ENCODE measurements at regions not wholly inside any gene's neighbourhood (a gene's known extent, or its start where the extent isn't known, plus 50 kb on each side); places are given as distances from the start of the nearest gene placed in this dataset.

DNA sequence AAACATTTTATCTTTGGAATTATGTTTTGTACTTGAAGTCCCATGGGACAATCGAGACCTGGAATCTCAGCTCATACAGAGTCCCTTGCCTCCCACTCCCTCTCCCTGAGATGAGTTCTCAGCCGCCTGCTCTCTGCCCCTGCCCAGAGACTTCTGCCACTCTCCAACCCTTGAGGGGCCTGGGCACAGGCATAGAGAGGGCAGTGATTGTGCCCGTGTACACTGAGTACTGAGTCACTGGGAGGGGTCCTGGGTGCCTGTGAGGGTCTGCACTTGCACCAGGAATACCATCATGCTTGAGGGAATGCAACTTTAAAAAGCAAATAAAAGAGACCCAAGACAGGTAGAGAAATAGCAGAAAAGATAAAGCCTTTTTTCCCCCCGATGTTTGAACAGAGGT lies 453.8 kb upstream of the HS3ST5 start:
- DNase-seq (ENCODE audit: low spot score) = no peak

DNA sequence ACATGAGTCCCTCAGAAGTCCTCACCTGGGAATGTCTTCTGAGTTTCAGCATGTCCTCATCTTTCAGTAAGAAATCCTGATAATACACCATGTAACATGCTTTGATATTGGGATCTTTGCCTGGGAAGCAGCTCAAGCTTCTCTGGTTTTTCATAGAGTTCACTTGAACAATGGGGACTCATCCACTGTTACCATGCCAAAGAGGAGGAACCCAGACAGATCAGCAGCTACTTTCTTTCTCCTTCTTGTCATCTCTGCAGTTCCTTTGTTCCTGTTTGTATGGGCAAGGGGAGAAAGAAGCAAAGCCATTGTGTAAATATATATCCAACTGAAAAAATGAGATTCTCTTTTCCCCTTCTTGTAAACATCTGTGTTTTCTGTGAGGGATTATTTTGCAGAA lies 450.6 kb upstream of the HS3ST5 start:
- DNase-seq (ENCODE audit: low spot score) = no peak

- no peak for DNase-seq (ENCODE audit: low spot score)
Observed at GRCh38 chr6:114785235-114786127, 442.7 kb upstream of the HS3ST5 start.

DNA sequence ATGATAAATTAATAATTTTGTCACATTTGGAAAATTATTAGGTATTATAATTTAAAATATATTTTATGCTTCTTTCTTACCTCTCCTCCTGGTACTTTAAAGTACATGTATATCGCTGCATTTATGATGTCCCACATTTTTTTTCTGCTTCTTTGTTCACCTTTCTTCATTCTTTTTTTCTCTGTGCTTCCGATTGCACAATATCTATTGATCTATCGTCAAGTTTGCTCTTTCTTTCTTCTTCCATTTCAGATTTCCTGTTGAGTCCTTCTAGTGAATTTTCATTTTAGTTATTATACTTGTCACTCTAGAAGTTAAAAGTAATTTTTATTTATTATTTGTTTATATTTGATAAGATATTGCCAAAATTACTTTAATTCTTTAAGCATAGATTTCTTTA lies 441.0 kb upstream of the HS3ST5 start:
- no peak for DNase-seq (ENCODE audit: low spot score)

DNA sequence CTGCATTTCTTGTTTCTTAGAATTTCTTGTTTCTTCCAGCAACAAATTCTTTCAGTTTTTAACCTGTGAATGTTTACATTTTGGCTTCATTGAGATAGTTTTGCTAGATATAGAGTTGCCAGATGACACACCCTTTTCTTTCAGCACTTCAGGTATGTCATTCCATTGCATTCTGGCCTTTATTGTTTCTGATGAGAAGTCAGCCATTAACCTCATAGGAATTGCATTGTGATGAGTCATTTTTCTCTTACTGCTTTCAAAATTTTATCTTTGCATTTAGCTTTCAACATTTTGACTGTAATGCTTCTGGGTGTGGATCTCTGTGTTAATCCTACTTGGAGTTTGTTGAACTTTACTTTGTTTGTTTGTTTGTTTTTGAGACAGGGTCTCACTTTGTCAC lies 440.3 kb upstream of the HS3ST5 start:
- DNase-seq (ENCODE audit: low spot score) = no peak

DNA sequence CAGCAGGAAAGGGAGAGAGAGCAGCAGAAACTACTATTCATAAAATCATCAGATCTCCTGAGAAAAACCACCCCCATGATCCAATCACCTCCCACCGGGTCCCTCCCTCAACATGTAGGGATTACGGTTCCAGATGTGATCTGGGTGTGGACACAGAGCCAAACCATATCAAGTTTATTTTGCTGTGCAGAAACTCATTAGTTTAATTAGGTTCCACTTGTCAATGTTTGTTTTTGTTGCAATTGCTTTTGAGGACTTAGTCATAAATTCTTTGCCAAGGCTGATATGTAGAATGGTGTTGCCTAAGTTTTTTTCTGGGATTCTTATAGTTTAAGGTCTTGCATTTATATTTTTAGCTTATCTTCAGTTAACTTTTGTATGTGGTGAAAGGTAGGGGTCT lies 422.0 kb upstream of the HS3ST5 start:
- DNase-seq (ENCODE audit: low spot score) = no peak

- DNase-seq (ENCODE audit: low spot score) = no peak
Observed at GRCh38 chr6:114762145-114762544, 419.3 kb upstream of the HS3ST5 start.

DNA sequence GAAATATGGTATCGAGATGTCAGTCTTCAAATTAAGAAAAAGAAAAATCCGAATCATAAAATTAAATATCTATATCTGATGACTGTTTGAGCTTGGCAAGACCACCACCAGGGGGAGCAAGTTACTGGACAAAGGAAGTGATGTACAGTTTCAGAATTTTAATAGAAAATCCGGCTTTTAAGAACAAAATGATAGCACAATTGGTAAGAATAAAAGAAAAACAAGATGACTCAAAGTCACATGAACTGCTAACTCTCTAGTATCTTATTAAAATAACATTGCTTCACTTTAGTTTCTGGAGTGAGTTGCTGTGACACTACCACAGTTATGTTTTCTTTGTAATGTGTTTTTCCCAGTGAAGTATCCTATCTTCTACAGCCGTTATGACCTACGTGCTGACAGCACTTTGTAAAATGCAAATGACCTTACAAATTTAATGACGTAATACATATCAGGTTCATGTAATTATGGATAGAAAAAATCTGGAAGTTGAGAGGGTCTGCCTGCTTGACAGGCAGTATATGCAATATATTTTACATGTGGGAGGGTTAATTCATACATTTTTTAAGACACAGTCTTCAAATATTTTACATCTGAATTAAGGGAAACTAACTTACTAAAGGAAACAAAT lies 405.3 kb upstream of the HS3ST5 start:
- peak; percentile 50 for DNase-seq (ENCODE audit: low spot score)

GRCh38 chr6:114740547-114740946 lies 397.7 kb upstream of the HS3ST5 start:
- no peak for DNase-seq (ENCODE audit: low spot score)

- DNase-seq (ENCODE audit: low spot score) = no peak
Observed at GRCh38 chr6:114739656-114740055, 396.8 kb upstream of the HS3ST5 start.

GRCh38 chr6:114735025-114735735 lies 392.4 kb upstream of the HS3ST5 start:
- no peak for DNase-seq (ENCODE audit: low spot score)

GRCh38 chr6:114733596-114733995 lies 390.8 kb upstream of the HS3ST5 start:
- DNase-seq (ENCODE audit: low spot score) = no peak

- no peak for DNase-seq (ENCODE audit: low spot score)
Observed at GRCh38 chr6:114718716-114719270, 376.0 kb upstream of the HS3ST5 start.

GRCh38 chr6:114718186-114718585 lies 375.4 kb upstream of the HS3ST5 start:
- DNase-seq (ENCODE audit: low spot score) = no peak

- no peak for DNase-seq (ENCODE audit: low spot score)
Observed at GRCh38 chr6:114714836-114715507, 372.1 kb upstream of the HS3ST5 start.

DNA sequence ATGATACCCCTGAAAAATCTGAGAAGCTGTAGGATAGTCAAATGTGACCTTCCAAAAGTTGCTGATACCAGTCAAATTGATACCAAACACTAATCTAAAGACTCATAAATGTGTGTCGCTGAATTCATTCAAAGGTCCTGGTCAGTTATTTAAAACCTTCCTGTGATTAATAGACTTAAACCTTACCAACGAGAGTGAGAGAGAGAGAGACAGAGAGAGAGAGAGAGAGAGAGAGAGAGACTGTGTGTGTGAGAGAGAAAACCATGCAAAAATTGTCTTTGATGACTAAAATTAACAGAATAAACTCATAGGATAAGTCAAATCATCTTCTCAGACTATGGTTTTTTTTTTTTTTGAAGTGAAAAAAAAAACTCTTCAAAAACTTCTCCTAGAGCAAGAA lies 370.9 kb upstream of the HS3ST5 start:
- DNase-seq (ENCODE audit: low spot score) = no peak

DNA sequence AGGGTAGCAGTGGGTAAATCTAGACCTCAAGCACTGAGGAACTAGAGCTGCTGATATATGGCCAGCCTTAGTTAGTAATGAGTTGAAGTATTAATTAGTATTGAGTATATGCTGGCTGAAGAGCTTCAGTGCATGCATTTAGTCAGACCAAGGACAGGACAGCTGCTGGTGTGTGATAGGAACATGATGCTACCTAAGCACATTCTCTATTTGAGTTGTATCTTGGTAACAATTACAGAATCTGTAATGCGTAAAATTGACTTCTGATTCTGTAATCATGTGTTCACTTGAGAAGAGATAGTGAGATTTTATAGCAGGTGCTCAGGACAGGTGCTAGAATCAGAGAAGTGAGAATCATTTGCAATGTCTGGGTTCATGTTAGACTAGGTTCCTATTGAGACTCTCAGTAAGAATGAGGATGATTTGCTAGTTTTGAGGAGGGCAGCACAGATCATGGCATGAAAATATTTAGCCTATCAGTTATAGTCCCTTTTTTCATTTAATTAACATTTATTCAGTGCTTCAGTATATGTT lies 369.4 kb upstream of the HS3ST5 start:
- DNase-seq (ENCODE audit: low spot score) = no peak

DNA sequence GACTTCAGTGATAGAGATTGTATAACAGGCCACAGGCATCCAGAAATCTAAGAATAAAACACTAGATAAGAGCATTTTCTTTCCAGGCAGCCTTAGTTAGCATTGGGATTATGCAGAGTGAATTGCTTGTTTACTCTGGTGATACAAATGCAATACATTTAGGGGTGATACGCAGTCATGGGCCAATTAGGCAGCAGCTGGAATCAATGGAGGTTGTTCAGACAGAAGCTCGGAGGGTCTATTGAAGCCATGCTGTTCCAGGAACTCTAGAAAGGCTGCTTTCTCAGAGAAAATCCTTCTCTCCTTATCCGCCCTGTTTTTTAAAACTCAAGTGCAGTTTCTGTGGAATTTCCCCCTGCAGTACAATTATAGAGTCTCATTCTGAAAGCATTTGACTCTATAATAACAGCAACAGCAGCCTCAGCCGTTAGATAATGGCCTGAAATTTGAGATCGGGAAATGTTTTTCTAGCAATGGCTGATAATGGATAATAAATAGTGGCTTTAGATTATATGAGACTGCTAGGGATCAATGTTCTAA lies 364.3 kb upstream of the HS3ST5 start:
- DNase-seq (ENCODE audit: low spot score) = no peak

GRCh38 chr6:114690625-114691024 lies 347.8 kb upstream of the HS3ST5 start:
- no peak for DNase-seq (ENCODE audit: low spot score)

GRCh38 chr6:114659513-114659912 lies 316.7 kb upstream of the HS3ST5 start:
- no peak for DNase-seq (ENCODE audit: low spot score)

DNA sequence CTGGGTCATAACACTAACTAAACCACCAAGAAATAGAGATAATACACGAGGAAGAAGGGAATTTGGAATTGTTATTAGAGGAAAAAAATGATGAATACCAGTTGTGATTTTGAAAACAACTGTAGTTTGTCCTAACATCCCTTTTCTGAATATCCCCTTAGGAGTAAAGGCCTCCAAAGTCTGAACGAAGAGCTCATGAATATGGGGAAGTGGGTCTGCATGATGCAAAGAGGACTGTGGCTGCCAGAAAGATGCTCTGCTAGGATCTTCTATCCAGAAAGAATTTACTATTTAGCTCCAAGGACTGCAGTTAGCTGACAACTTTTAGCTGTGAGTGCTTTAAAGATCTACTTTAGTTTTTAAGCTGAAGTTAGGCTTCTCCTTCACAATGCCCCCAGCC lies 308.8 kb upstream of the HS3ST5 start:
- DNase-seq (ENCODE audit: low spot score) = no peak

GRCh38 chr6:114650891-114651290 lies 308.1 kb upstream of the HS3ST5 start:
- DNase-seq (ENCODE audit: low spot score) = no peak

All from LoVo (cell line).